ENCODE measurements at regions not wholly inside any gene's neighbourhood (a gene's known extent, or its start where the extent isn't known, plus 50 kb on each side); places are given as distances from the start of the nearest gene placed in this dataset.

- in situ Hi-C loops (cut with MboI; ENCODE audit: low sequenced_read_pairs): no loop called here
Observed at GRCh38 chr20:10986586-10986985, 312.8 kb upstream of the JAG1 start.

DNA sequence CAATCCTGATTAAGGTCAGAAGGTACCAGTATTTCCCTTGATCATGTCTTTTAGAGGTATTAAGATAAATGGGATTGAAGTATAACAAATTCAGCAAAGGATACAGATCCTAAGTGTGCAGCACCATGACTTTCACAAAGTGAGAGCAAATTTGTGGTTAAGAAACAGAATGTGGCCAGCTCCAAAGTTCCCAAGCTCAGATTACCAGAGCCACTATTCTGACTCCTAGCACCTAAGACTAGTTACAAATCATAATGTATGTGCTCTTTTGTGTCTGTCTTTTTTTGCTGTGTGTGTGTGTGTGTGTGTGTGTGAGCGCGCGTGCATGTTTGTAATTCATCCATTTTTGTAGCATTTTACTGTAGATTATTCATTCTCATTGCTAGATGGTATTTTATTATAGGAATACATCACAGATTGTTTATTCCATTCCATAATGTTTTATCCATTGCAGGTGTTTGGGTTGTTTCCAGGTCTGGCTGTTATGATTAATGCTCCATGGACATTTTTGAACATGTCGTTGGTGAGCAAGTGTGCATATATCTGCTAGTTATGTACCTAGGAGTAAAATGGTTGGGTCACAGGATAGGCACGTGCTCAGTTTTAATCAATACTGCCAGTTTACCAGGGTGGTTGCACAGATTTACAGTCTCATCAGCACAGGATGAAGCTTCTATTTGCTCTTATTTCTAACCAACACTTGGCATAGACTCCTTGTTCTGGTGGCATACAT is 314.0 kb upstream of the JAG1 start:
- in situ Hi-C loops (cut with MboI; ENCODE audit: low sequenced_read_pairs): no loop called here

GRCh38 chr20:10990625-10991382 is 317.0 kb upstream of the JAG1 start:
- in situ Hi-C loops (cut with MboI; ENCODE audit: low sequenced_read_pairs): no loop called here

- in situ Hi-C loops (cut with MboI; ENCODE audit: low sequenced_read_pairs): no loop called here
Observed at GRCh38 chr20:10992731-10993130, 318.9 kb upstream of the JAG1 start.

DNA sequence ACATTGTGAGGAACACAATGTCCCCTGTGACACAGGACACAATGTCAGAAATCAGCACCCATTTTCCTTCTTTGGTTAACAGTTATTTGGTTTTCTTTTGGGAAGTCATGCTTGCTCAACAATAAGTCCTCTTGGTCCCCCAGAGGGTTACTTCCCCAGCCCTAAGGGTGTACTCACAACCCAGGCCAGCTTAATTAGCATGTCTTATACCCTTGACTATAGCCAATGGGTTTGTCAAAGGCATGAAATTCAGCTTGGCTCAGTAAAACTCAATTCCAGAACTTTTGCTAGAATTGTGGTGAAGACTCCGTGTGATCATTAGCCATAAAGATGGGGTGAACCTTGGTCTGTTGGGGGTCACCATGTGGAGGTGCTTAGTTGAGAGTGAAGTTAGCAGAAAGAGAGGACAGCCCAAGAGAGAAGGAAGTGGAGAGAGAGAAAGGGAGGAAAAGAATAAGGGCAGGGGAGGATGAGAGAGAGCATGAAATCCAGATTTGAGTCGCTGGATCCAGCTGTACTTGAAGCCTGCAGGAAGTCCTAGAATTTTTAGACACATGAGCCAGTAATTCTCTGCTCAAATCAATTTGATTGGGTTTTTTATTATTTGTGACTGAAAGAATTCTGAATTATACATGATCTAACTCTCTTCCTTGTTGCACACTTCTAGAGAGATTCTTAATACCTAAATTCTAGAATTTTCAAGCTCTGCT is 321.3 kb upstream of the JAG1 start:
- in situ Hi-C loops (cut with MboI; ENCODE audit: low sequenced_read_pairs): no loop called here

DNA sequence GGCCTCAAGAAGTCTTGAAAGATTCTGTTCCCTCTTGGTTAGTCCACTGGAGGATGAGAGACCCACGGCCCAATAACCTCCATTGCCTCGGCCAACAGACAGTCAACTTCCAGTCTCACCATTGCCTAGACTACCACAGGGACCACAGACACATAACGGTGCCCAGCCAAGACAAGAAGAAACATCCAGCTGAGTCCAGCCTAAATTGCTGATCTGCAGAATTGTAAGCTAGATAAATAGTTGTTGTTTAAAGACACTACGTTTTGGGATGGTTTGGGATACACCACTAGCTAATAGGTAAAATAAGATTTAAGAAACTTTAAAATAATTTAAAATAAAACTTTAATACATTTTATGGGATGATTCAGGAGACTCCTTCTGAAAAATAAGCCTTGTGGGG is 324.7 kb upstream of the JAG1 start:
- in situ Hi-C loops (cut with MboI; ENCODE audit: low sequenced_read_pairs): no loop called here

- in situ Hi-C loops (cut with MboI; ENCODE audit: low sequenced_read_pairs): no loop called here
Observed at GRCh38 chr20:11000416-11000815, 326.6 kb upstream of the JAG1 start.

- in situ Hi-C loops (cut with MboI; ENCODE audit: low sequenced_read_pairs): no loop called here
Observed at GRCh38 chr20:11001302-11001701, 327.5 kb upstream of the JAG1 start.

- in situ Hi-C loops (cut with MboI; ENCODE audit: low sequenced_read_pairs): no loop called here
Observed at GRCh38 chr20:11001764-11002540, 328.2 kb upstream of the JAG1 start.

DNA sequence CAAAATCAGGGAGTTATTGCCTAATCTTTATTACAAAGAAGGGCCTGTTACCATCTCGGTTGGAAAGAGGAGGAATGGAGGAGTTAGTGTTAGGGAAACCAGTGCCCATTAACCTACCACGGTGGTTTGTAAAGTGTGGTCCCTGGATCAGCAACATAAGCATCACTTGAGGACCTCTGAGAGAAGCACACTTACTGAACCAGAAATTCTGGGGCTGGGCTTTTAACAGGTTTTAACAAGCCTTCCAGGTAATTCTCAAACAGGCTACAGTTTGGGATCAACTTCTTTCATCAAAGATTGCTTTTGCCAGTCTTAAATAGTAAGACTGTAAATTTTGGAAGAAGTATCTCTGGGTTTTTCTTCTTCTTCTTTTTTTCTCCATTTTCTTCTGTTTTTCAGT is 329.5 kb upstream of the JAG1 start:
- in situ Hi-C loops (cut with MboI; ENCODE audit: low sequenced_read_pairs): no loop called here

DNA sequence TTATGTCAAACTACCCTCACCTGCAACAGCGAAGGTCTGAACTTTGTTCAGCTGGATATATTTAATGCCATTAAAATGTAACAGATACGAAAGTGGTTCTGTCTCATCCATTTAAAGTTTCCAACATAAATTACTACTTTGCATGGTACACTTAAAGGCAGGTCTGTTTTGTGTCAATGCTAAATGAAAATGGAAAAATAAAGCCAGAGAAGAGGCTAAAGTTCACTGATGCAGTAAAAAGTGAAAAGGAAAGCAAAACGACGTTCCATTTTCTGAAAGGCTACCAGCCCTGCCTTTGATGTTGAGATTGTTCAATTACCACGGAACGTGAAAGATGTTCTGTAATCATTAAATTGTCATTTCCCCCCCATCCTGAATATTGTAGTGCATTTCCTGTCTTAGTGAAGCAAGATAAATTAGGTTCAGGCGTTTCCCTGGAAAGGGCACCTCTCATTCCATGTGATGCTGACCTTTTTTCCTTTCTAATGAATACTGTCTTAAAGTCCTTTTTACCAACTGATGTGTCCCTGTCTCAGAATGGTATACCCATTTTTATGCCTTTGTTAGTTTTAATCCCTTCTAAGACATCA is 334.7 kb upstream of the JAG1 start:
- in situ Hi-C loops (cut with MboI; ENCODE audit: low sequenced_read_pairs): no loop called here

DNA sequence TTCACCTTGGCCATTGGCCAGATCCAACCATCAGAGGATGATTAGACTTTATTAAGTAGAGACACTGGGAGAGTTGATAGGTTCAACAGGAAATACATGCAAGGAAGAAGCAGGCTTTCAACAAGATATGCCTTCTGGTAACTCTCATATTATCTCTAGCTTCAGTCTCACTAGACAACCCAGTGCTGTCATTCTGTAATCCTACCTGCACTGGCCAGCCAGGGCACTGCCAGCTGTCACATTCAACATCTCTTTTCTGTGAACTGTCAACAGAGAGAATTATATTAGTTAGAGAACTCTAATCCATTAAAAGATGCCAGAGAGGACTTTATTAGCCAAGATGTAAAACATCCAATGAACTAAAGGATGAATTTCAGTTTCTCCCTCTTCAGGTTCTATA is 337.9 kb upstream of the JAG1 start:
- in situ Hi-C loops (cut with MboI; ENCODE audit: low sequenced_read_pairs): no loop called here

DNA sequence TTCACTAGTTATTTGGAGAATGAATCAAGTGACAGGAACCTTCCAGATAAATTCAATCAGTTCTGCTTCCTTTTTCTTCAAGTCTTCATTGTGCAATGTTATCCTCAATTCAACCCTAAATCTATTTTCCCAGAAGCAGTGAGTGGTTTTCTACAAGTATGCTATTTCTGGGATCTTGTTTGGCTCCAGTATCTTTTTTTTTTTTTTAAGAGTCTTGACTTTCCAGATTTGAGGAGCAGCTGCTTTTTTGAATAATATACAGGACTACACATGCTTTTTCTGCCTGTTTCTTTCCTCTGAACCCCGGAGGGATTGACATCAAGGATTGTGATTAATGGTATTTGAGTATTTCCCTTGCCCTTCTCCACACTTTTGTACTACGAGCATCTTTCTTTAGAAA is 339.2 kb upstream of the JAG1 start:
- in situ Hi-C loops (cut with MboI; ENCODE audit: low sequenced_read_pairs): no loop called here

GRCh38 chr20:11013801-11014200 is 340.0 kb upstream of the JAG1 start:
- in situ Hi-C loops (cut with MboI; ENCODE audit: low sequenced_read_pairs): no loop called here

- in situ Hi-C loops (cut with MboI; ENCODE audit: low sequenced_read_pairs): no loop called here
Observed at GRCh38 chr20:11015440-11015839, 341.6 kb upstream of the JAG1 start.

- in situ Hi-C loops (cut with MboI; ENCODE audit: low sequenced_read_pairs): no loop called here
Observed at GRCh38 chr20:11017446-11017845, 343.6 kb upstream of the JAG1 start.

DNA sequence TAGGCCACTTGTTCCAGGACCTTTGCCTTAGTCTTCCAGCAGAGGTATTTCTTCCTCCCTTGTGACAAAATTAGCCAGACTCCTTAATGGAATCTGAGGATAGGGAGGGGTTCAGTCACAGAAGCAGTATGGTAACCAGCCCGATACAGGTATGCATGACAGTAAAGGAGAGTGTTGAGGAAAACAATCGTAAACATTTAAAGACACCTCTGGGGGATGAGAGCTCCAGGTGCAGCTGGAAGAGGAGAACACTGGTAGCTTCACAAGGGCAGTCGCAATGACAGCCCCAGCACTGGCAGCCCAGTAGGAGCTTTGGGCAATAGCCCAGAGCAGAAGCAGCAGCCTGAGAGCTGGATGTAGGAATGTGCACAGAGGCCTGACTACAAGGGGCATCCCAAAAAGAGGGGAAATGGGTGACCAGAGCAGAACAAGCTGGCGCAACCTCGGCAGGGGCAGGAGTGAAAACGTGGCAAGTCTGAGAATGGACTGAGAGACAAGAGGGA is 344.9 kb upstream of the JAG1 start:
- in situ Hi-C loops (cut with MboI; ENCODE audit: low sequenced_read_pairs): no loop called here

- in situ Hi-C loops (cut with MboI; ENCODE audit: low sequenced_read_pairs): no loop called here
Observed at GRCh38 chr20:11020712-11021111, 346.9 kb upstream of the JAG1 start.

GRCh38 chr20:11027224-11027623 is 353.4 kb upstream of the JAG1 start:
- in situ Hi-C loops (cut with MboI; ENCODE audit: low sequenced_read_pairs): no loop called here

DNA sequence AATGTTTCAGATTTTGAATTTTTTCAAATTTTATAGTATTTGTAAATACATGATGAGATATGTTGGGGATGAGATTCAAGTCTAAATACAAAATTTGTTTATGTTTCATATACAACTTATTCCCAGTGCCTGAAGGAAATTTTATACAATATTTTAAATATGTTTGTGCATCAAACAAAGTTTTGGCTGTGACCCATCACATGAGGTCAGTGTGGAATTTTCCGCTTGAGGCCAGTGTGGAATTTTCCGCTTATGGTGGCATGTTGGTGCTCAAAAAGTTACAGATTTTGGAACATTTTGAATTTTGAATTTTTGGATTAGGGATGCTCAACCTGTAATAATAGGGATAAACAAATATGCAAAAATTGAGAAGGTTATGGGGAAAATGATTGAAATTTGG is 356.6 kb upstream of the JAG1 start:
- in situ Hi-C loops (cut with MboI; ENCODE audit: low sequenced_read_pairs): no loop called here

GRCh38 chr20:11031300-11031699 is 357.5 kb upstream of the JAG1 start:
- in situ Hi-C loops (cut with MboI; ENCODE audit: low sequenced_read_pairs): no loop called here
